ENCODE measurements at regions not wholly inside any gene's neighbourhood (a gene's known extent, or its start where the extent isn't known, plus 50 kb on each side); places are given as distances from the start of the nearest gene placed in this dataset.

- TF ChIP-seq ATF3 (IDR thresholded peaks at IDR 0.05; ENCODE audit: insufficient read depth, low read depth, low read length) (no peak), EZH2 (IDR thresholded peaks at IDR 0.05; ENCODE audit: low read depth, low read length, severe bottlenecking) (no peak), ZNF274 (IDR thresholded peaks at IDR 0.05; ENCODE audit: borderline replicate concordance, extremely low read depth, low read length) (no peak), CTCF (IDR thresholded peaks at IDR 0.05; ENCODE audit: control extremely low read depth in 1 of 3, insufficient read depth in 1 of 3, low read depth in 1 of 3, low read length in 3 of 3) (no peak), EP300 (IDR thresholded peaks at IDR 0.05; ENCODE audit: borderline replicate concordance in 1 of 2, low read depth in 2 of 2, low read length in 2 of 2) (no peak), POLR2AphosphoS5 (IDR thresholded peaks at IDR 0.05; ENCODE audit: low read depth, low read length) (no peak), BRCA1 (IDR thresholded peaks at IDR 0.05; ENCODE audit: low read depth, low read length) (no peak)
Measured at GRCh38 chr5:99398976-99399375, 470.2 kb upstream of the CHD1 start.

Data from H1 (cell line).